Astrocyte (in vitro differentiated cells and primary cell): ENCODE measurements at regions not wholly inside any gene's neighbourhood (a gene's known extent, or its start where the extent isn't known, plus 50 kb on each side); places are given as distances from the start of the nearest gene placed in this dataset.

Source experiments
- CTCF ChIP-seq: IDR thresholded peaks from 2 replicates; pipeline ENCODE4 v1.5.1; 2011; ENCODE audit warnings: low read depth, mild to moderate bottlenecking, inconsistent platforms, low read length, moderate library complexity; ENCODE audit not compliant: insufficient read depth
- EZH2 ChIP-seq: IDR thresholded peaks from 2 replicates; pipeline ENCODE4 v1.6.1; 2012; ENCODE audit warnings: mild to moderate bottlenecking, low read length, inconsistent platforms; ENCODE audit not compliant: insufficient read depth

- TF ChIP-seq EZH2 (no peak), CTCF (no peak)
Measured at GRCh38 chr16:8323153-8323552, 267.2 kb downstream of the TMEM114 start.
